NCI-H2171 treated with DMSO at 0.1 percent for 48 hours (cell line): ENCODE measurements at regions not wholly inside any gene's neighbourhood (a gene's known extent, or its start where the extent isn't known, plus 50 kb on each side); places are given as distances from the start of the nearest gene placed in this dataset.
"Not testable (repeated sequence)": the region's sequence is repeated elsewhere in the genome, so short reads cannot be mapped to it uniquely, and the experiment has no call there.

Experiments
- DNase-seq: peaks from one replicate; lab custom pipeline; 2025; lab: John Stamatoyannopoulos, UW

GRCh38 chr2:207216457-207216856, 50.7 kb upstream of the KLF7 start:
- DNase-seq = peak; percentile 44

- no peak for DNase-seq
These were observed 51.7 kb upstream of the KLF7 start for GRCh38 chr2:207217442-207217841.

- peak; percentile 64 for DNase-seq
These were observed 53.4 kb upstream of the KLF7 start for GRCh38 chr2:207219081-207219630.

GRCh38 chr2:207219676-207220501, 54.1 kb upstream of the KLF7 start:
- no peak for DNase-seq

- DNase-seq = no peak
These were observed 56.0 kb upstream of the KLF7 start for GRCh38 chr2:207221731-207222130.

- DNase-seq = no peak
These were observed 57.3 kb upstream of the KLF7 start for GRCh38 chr2:207223051-207223450.

- DNase-seq = no peak
These were observed 58.6 kb upstream of the KLF7 start for GRCh38 chr2:207224381-207224780.

GRCh38 chr2:207224791-207225482, 59.2 kb upstream of the KLF7 start:
- no peak for DNase-seq

- no peak for DNase-seq
These were observed 60.0 kb upstream of the KLF7 start for GRCh38 chr2:207225773-207226172.

GRCh38 chr2:207226243-207226642, 60.5 kb upstream of the KLF7 start:
- DNase-seq = no peak

GRCh38 chr2:207226671-207227061, 60.9 kb upstream of the KLF7 start:
- DNase-seq = no peak

- peak; percentile 87 for DNase-seq
These were observed 61.5 kb upstream of the KLF7 start for GRCh38 chr2:207227062-207227748.

GRCh38 chr2:207227749-207228145, 62.0 kb upstream of the KLF7 start:
- DNase-seq = no peak

GRCh38 chr2:207228402-207228801, 62.7 kb upstream of the KLF7 start:
- no peak for DNase-seq

- DNase-seq = no peak
These were observed 63.4 kb upstream of the KLF7 start for GRCh38 chr2:207229161-207229560.

GRCh38 chr2:207230261-207231105, 64.7 kb upstream of the KLF7 start:
- peak; percentile 30 for DNase-seq

- no peak for DNase-seq
These were observed 65.5 kb upstream of the KLF7 start for GRCh38 chr2:207231106-207231865.

- no peak for DNase-seq
These were observed 66.2 kb upstream of the KLF7 start for GRCh38 chr2:207231967-207232366.

- not testable (repeated sequence) for DNase-seq
These were observed 67.4 kb upstream of the KLF7 start for GRCh38 chr2:207233141-207233540.

GRCh38 chr2:207233731-207234130, 68.0 kb upstream of the KLF7 start:
- DNase-seq = no peak

- no peak for DNase-seq
These were observed 69.9 kb upstream of the KLF7 start for GRCh38 chr2:207235621-207236020.
